SK-N-SH treated with all-trans-retinoic acid at 6 μM for 48 hours (cell line): ENCODE measurements at regions not wholly inside any gene's neighbourhood (a gene's known extent, or its start where the extent isn't known, plus 50 kb on each side); places are given as distances from the start of the nearest gene placed in this dataset.

ENCODE experiments used
- ATAC-seq: fragments of 200-7000 bp; cut with Tn5 transposase; 3 replicates; pipeline ENCODE4 v1.9.1; 2020; ENCODE audit warnings: mild to moderate bottlenecking, moderate library complexity
- ARNTL ChIP-seq: fragments of 450-650 bp; formaldehyde crosslinking; IDR thresholded peaks from 2 replicates; pipeline ENCODE4 v1.5.0; 2020; ENCODE audit warnings: low read depth, mild to moderate bottlenecking, moderate library complexity, borderline replicate concordance
- BACH2 ChIP-seq: fragments of 250-450 bp; sonication (Bioruptor Pico); IDR thresholded peaks from 2 replicates; pipeline ENCODE4 v1.9.0; 2021; ENCODE audit warnings: mild to moderate bottlenecking, borderline replicate concordance
- CSDC2 ChIP-seq: fragments of 250-450 bp; sonication (Bioruptor Pico); IDR thresholded peaks from 2 replicates; pipeline ENCODE4 v1.5.0; 2020; ENCODE audit warnings: mild to moderate bottlenecking, moderate library complexity
- ESRRG ChIP-seq: fragments of 250-450 bp; sonication (Bioruptor Pico); IDR thresholded peaks from 2 replicates; pipeline ENCODE4 v1.6.1; 2021; ENCODE audit warnings: mild to moderate bottlenecking
- GLIS3 ChIP-seq: fragments of 250-450 bp; sonication (Bioruptor Pico); IDR thresholded peaks from 2 replicates; pipeline ENCODE4 v1.5.0; 2020; ENCODE audit warnings: mild to moderate bottlenecking, moderate library complexity
- ISL1 ChIP-seq: fragments of 250-450 bp; sonication (Bioruptor Pico); IDR thresholded peaks from 2 replicates; pipeline ENCODE4 v2.1.2; 2022; ENCODE audit warnings: mild to moderate bottlenecking, moderate library complexity
- OSR1 ChIP-seq: fragments of 250-450 bp; sonication (Bioruptor Pico); IDR thresholded peaks from 2 replicates; pipeline ENCODE4 v1.8.0; 2022; ENCODE audit warnings: moderate library complexity, mild to moderate bottlenecking, inconsistent platforms
- PPARA ChIP-seq: fragments of 250-450 bp; sonication (Bioruptor Pico); IDR thresholded peaks from 2 replicates; pipeline ENCODE4 v1.5.0; 2020; ENCODE audit warnings: mild to moderate bottlenecking, borderline replicate concordance
- RARB ChIP-seq: fragments of 250-450 bp; sonication (Bioruptor Pico); IDR thresholded peaks from 2 replicates; pipeline ENCODE4 v1.8.0; 2021; ENCODE audit warnings: mild to moderate bottlenecking, moderate library complexity
- SNAI2 ChIP-seq: fragments of 250-450 bp; sonication (Bioruptor Pico); IDR thresholded peaks from 2 replicates; pipeline ENCODE4 v1.5.0; 2020; ENCODE audit warnings: mild to moderate bottlenecking, moderate library complexity
- TCF4 ChIP-seq: fragments of 250-450 bp; sonication (Bioruptor Pico); IDR thresholded peaks from 2 replicates; pipeline ENCODE4 v1.8.0; 2021; ENCODE audit warnings: mild to moderate bottlenecking, moderate library complexity, borderline replicate concordance
- TOX ChIP-seq: fragments of 250-450 bp; sonication (Bioruptor Pico); IDR thresholded peaks from 2 replicates; pipeline ENCODE4 v1.8.0; 2021; ENCODE audit warnings: mild to moderate bottlenecking, moderate library complexity, borderline replicate concordance
- ZFP3 ChIP-seq: fragments of 250-450 bp; sonication (Bioruptor Pico); IDR thresholded peaks from 2 replicates; pipeline ENCODE4 v1.5.0; 2020; ENCODE audit warnings: mild to moderate bottlenecking, moderate library complexity
- ZFP30 ChIP-seq: fragments of 450-650 bp; formaldehyde crosslinking; IDR thresholded peaks from 2 replicates; pipeline ENCODE4 v1.5.0; 2022; ENCODE audit warnings: mild to moderate bottlenecking, moderate library complexity
- ZNF565 ChIP-seq: fragments of 450-650 bp; formaldehyde crosslinking; conservative IDR thresholded peaks from 2 replicates; pipeline ENCODE4 v1.5.0; 2020; ENCODE audit warnings: low read depth, mild to moderate bottlenecking, moderate library complexity
- ZNF70 ChIP-seq: fragments of 450-650 bp; formaldehyde crosslinking; IDR thresholded peaks from 2 replicates; pipeline ENCODE4 v1.5.0; 2020; ENCODE audit warnings: mild to moderate bottlenecking, moderate library complexity
- TF ChIP-seq, protein P1 (sequence below): fragments of 250-450 bp; sonication (Bioruptor Pico); IDR thresholded peaks from 2 replicates; pipeline ENCODE4 v1.5.1; 2021; ENCODE audit warnings: mild to moderate bottlenecking, moderate library complexity
- TF ChIP-seq, protein P2 (sequence below): fragments of 250-450 bp; sonication (Bioruptor Pico); IDR thresholded peaks from 2 replicates; pipeline ENCODE4 v1.5.0; 2020; ENCODE audit warnings: mild to moderate bottlenecking, moderate library complexity
- TF ChIP-seq, protein P3 (sequence below): fragments of 250-450 bp; sonication (Bioruptor Pico); IDR thresholded peaks from 2 replicates; pipeline ENCODE4 v1.5.1; 2020; ENCODE audit warnings: low read depth, mild to moderate bottlenecking, moderate library complexity

DNA sequence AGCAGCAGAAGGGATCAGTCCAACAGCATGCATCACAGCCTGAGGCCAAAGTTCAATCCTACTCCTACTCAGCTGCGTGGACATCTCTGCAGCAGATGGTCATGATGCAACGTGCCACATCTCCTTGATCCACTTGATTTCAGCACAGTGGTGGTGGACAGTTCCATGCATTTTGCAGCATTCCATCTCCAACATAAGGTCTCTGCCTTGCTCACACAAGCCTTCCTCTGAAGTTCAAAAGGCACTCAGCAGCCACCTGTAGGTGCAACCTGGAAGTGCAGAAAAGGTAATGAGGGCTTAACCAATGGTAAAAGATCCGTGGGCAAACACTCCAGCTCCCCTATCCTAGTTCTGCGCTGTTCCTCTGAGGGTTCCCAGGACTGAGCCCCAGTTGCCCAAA, 57.5 kb upstream of the CHCHD3 start:
- ATAC-seq: peak; percentile 80
- TF ChIP-seq OSR1 (CRISPR knock-in tag) (no peak), ARNTL (no peak), BACH2 (CRISPR knock-in tag) (no peak), ISL1 (0 out of 2 replicates have a peak, but pooled peaks have one; percentile 31), ZFP30 (CRISPR knock-in tag) (0 out of 2 replicates have a peak, but pooled peaks have one; percentile 19), ZFP3 (CRISPR knock-in tag) (peak; percentile 83), SNAI2 (CRISPR knock-in tag) (peak; percentile 88; the same call in 1 of the 2 replicates), CSDC2 (CRISPR knock-in tag) (peak; percentile 92), ZNF70 (CRISPR knock-in tag) (no peak)
- TF ChIP-seq, protein P1, sequence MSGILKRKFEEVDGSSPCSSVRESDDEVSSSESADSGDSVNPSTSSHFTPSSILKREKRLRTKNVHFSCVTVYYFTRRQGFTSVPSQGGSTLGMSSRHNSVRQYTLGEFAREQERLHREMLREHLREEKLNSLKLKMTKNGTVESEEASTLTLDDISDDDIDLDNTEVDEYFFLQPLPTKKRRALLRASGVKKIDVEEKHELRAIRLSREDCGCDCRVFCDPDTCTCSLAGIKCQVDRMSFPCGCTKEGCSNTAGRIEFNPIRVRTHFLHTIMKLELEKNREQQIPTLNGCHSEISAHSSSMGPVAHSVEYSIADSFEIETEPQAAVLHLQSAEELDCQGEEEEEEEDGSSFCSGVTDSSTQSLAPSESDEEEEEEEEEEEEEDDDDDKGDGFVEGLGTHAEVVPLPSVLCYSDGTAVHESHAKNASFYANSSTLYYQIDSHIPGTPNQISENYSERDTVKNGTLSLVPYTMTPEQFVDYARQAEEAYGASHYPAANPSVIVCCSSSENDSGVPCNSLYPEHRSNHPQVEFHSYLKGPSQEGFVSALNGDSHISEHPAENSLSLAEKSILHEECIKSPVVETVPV (CRISPR knock-in tag): no peak
- TF ChIP-seq, protein P2, sequence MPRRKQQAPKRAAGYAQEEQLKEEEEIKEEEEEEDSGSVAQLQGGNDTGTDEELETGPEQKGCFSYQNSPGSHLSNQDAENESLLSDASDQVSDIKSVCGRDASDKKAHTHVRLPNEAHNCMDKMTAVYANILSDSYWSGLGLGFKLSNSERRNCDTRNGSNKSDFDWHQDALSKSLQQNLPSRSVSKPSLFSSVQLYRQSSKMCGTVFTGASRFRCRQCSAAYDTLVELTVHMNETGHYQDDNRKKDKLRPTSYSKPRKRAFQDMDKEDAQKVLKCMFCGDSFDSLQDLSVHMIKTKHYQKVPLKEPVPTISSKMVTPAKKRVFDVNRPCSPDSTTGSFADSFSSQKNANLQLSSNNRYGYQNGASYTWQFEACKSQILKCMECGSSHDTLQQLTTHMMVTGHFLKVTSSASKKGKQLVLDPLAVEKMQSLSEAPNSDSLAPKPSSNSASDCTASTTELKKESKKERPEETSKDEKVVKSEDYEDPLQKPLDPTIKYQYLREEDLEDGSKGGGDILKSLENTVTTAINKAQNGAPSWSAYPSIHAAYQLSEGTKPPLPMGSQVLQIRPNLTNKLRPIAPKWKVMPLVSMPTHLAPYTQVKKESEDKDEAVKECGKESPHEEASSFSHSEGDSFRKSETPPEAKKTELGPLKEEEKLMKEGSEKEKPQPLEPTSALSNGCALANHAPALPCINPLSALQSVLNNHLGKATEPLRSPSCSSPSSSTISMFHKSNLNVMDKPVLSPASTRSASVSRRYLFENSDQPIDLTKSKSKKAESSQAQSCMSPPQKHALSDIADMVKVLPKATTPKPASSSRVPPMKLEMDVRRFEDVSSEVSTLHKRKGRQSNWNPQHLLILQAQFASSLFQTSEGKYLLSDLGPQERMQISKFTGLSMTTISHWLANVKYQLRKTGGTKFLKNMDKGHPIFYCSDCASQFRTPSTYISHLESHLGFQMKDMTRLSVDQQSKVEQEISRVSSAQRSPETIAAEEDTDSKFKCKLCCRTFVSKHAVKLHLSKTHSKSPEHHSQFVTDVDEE (CRISPR knock-in tag): 0 out of 2 replicates have a peak, but pooled peaks have one; percentile 51

DNA sequence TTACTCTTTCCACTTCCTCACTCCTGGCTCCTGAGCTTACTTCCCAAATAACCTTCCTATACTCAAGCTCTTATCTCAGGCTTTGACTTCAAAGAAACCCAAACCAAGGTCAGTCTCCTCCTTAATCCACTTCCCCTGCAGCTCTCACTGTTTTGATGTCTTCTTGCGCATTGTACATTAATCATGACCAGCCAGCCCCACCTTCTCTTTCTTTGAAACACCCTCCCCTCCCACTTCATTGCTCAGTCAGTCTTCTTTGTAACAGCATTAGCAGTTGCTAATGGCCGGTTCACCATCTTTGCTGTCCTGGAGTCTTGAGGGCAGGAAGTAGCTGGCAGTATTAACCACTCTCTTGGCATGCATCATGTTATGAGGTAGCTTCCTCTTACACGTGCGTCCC, 57.9 kb upstream of the CHCHD3 start:
- no peak for TF ChIP-seq PPARA (CRISPR knock-in tag)
- no peak for TF ChIP-seq ARNTL
- no peak for TF ChIP-seq RARB (CRISPR knock-in tag)
- TF ChIP-seq ZFP3 (CRISPR knock-in tag): no peak
- no peak for TF ChIP-seq ESRRG (CRISPR knock-in tag)
- TF ChIP-seq GLIS3 (CRISPR knock-in tag): no peak
- no peak for TF ChIP-seq TCF4 (CRISPR knock-in tag)
- TF ChIP-seq, protein P2 (CRISPR knock-in tag): no peak
- TF ChIP-seq, protein P3, sequence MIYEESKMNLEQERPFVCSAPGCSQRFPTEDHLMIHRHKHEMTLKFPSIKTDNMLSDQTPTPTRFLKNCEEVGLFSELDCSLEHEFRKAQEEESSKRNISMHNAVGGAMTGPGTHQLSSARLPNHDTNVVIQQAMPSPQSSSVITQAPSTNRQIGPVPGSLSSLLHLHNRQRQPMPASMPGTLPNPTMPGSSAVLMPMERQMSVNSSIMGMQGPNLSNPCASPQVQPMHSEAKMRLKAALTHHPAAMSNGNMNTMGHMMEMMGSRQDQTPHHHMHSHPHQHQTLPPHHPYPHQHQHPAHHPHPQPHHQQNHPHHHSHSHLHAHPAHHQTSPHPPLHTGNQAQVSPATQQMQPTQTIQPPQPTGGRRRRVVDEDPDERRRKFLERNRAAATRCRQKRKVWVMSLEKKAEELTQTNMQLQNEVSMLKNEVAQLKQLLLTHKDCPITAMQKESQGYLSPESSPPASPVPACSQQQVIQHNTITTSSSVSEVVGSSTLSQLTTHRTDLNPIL (CRISPR knock-in tag): no peak
- no peak for TF ChIP-seq OSR1 (CRISPR knock-in tag)
- TF ChIP-seq, protein P1 (CRISPR knock-in tag): no peak
- TF ChIP-seq, all 23 proteins: peak for 0

DNA sequence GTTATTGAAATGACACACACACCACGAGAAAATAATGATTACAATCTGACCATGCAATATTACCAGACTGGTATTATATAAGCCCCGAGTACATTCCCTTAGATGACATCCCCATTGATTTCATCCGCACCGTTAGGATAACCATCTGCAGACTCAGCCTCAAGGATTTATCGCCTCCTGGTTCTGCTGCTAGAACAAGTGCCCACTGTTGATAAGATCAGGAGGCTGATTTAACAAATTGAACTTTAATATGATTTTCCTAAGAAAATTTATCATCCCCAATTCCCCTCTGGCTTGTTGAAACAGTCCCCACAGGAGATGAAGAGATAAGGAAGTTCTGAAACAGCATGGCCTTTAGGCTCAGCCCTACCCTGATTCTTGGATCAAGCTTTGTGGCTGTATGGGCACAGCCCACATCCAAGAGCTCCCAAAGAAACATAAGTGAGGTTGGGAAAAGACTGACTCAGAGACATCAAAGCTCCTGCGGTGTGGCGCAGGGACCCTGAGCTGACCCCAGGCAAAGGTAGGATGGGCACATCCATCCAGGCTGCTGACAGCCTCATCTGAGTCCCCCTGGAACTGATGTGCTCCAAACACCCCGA, 59.2 kb upstream of the CHCHD3 start:
- peak; percentile 41; the same call in 1 of the 3 replicates for ATAC-seq
- TF ChIP-seq ARNTL: no peak
- TF ChIP-seq, protein P3 (CRISPR knock-in tag): 0 out of 2 replicates have a peak, but pooled peaks have one; percentile 14
- no peak for TF ChIP-seq CSDC2 (CRISPR knock-in tag)
- TF ChIP-seq TOX (CRISPR knock-in tag): no peak
- no peak for TF ChIP-seq OSR1 (CRISPR knock-in tag)
- peak; percentile 99 for TF ChIP-seq SNAI2 (CRISPR knock-in tag)
- no peak for TF ChIP-seq ZNF565
- TF ChIP-seq GLIS3 (CRISPR knock-in tag): peak; percentile 95
- TF ChIP-seq TCF4 (CRISPR knock-in tag): peak; percentile 99
- TF ChIP-seq ZNF70 (CRISPR knock-in tag): peak; percentile 80
- TF ChIP-seq ZFP3 (CRISPR knock-in tag): no peak
- TF ChIP-seq PPARA (CRISPR knock-in tag): no peak
- TF ChIP-seq, protein P1 (CRISPR knock-in tag): peak; percentile 84
- TF ChIP-seq ESRRG (CRISPR knock-in tag): peak; percentile 83; the same call in 1 of the 2 replicates
- TF ChIP-seq ZFP30 (CRISPR knock-in tag): no peak
- TF ChIP-seq BACH2 (CRISPR knock-in tag): no peak

More for the DNA sequence above, 57.9 kb upstream of the CHCHD3 start:
- no peak for ATAC-seq
